A673 (cell line): ENCODE measurements at regions not wholly inside any gene's neighbourhood (a gene's known extent, or its start where the extent isn't known, plus 50 kb on each side); places are given as distances from the start of the nearest gene placed in this dataset.

Source experiments
- CTCF ChIP-seq: fragments of 300-800, 200-600 bp; sonication (generic); conservative IDR thresholded peaks from 2 replicates; pipeline ENCODE4 v1.5.1; 2017; ENCODE audit warnings: low read depth, mild to moderate bottlenecking, antibody characterized with exemption, low read length, moderate library complexity, mixed read lengths
- EZH2 ChIP-seq: fragments of 200-600 bp; sonication (generic); IDR thresholded peaks from 2 replicates; pipeline ENCODE4 v1.6.1; 2017; ENCODE audit warnings: borderline replicate concordance, low read depth, mild to moderate bottlenecking, mixed read lengths, antibody characterized with exemption, low read length; ENCODE audit not compliant: poor library complexity, severe bottlenecking

GRCh38 chr1:166485620-166486019 lies 318.8 kb upstream of the FAM78B start:
- no peak for TF ChIP-seq CTCF
- TF ChIP-seq EZH2: no peak
